Mesendoderm (in vitro differentiated cells): ENCODE measurements at regions not wholly inside any gene's neighbourhood (a gene's known extent, or its start where the extent isn't known, plus 50 kb on each side); places are given as distances from the start of the nearest gene placed in this dataset.

Experiments used
- DNase-seq: peaks from one replicate; pipeline ENCODE4 v3.0.0; 2013
- H2AK5ac ChIP-seq: 2 replicates; pipeline ENCODE4 v1.6.1; 2013; ENCODE audit warnings: low read length, inconsistent platforms
- H2BK120ac ChIP-seq: 2 replicates; pipeline ENCODE4 v1.6.1; 2013; ENCODE audit warnings: low read depth, mild to moderate bottlenecking, low read length, moderate library complexity, mixed read lengths
- H2BK15ac ChIP-seq: replicated peaks from 2 replicates; pipeline ENCODE4 v1.6.1; 2013; ENCODE audit warnings: low read depth, mild to moderate bottlenecking, moderate library complexity
- H2BK5ac ChIP-seq: 2 replicates; pipeline ENCODE4 v1.6.1; 2013; ENCODE audit warnings: low read length, inconsistent platforms
- H3K18ac ChIP-seq: 2 replicates; pipeline ENCODE4 v1.6.1; 2013; ENCODE audit warnings: mild to moderate bottlenecking, low read length, mixed read lengths
- H3K23ac ChIP-seq: one replicate; pipeline ENCODE4 v1.6.1; 2013; ENCODE audit warnings: low read length
- H3K27ac ChIP-seq: 2 replicates; pipeline ENCODE4 v1.5.1; 2013; ENCODE audit warnings: low read depth, mild to moderate bottlenecking, inconsistent platforms, low read length, moderate library complexity
- H3K27me3 ChIP-seq: 2 replicates; pipeline ENCODE4 v1.6.1; 2013; ENCODE audit warnings: low read length, control low read depth, mild to moderate bottlenecking, inconsistent platforms; ENCODE audit not compliant: insufficient read depth, poor library complexity
- H3K36me3 ChIP-seq: 2 replicates; pipeline ENCODE4 v1.6.1; 2013; ENCODE audit warnings: low read length, inconsistent platforms; ENCODE audit not compliant: control insufficient read depth, insufficient read depth
- H3K4ac ChIP-seq: one replicate; pipeline ENCODE4 v1.6.1; 2013; ENCODE audit warnings: low read depth, mild to moderate bottlenecking, low read length, moderate library complexity
- H3K4me1 ChIP-seq: 2 replicates; pipeline ENCODE4 v1.6.1; 2013; ENCODE audit warnings: low read depth, low read length, inconsistent platforms; ENCODE audit not compliant: control insufficient read depth
- H3K4me2 ChIP-seq: 2 replicates; pipeline ENCODE4 v1.6.1; 2013; ENCODE audit warnings: low read length
- H3K4me3 ChIP-seq: 2 replicates; pipeline ENCODE4 v1.5.1; 2013; ENCODE audit warnings: mild to moderate bottlenecking, low read length
- H3K56ac ChIP-seq: one replicate; pipeline ENCODE4 v1.6.1; 2013; ENCODE audit warnings: low read length
- H3K79me1 ChIP-seq: 2 replicates; pipeline ENCODE4 v1.6.1; 2013; ENCODE audit warnings: low read length, inconsistent platforms
- H3K79me2 ChIP-seq: 2 replicates; pipeline ENCODE4 v1.6.1; 2013; ENCODE audit warnings: mild to moderate bottlenecking, low read length; ENCODE audit not compliant: control insufficient read depth, insufficient read depth
- H3K9ac ChIP-seq: 2 replicates; pipeline ENCODE4 v1.6.1; 2013; ENCODE audit warnings: low read length, inconsistent platforms
- H4K5ac ChIP-seq: one replicate; pipeline ENCODE4 v1.6.1; 2013; ENCODE audit warnings: low read length
- H4K8ac ChIP-seq: one replicate; pipeline ENCODE4 v1.6.1; 2013; ENCODE audit warnings: low read depth, mild to moderate bottlenecking, control low read depth, low read length, moderate library complexity
- WGBS: extraction: QIAGEN DNeasy Blood & Tissue Kit; methylation state at CpG from one replicate; pipeline ENCODE4 v1.1.7; 2013; ENCODE audit warnings: low lambda C conversion rate, missing lambda C conversion rate; ENCODE audit not compliant: insufficient coverage; ENCODE audit errors: extremely low coverage; 5-methylcytosine and 5-hydroxymethylcytosine counted together

DNA sequence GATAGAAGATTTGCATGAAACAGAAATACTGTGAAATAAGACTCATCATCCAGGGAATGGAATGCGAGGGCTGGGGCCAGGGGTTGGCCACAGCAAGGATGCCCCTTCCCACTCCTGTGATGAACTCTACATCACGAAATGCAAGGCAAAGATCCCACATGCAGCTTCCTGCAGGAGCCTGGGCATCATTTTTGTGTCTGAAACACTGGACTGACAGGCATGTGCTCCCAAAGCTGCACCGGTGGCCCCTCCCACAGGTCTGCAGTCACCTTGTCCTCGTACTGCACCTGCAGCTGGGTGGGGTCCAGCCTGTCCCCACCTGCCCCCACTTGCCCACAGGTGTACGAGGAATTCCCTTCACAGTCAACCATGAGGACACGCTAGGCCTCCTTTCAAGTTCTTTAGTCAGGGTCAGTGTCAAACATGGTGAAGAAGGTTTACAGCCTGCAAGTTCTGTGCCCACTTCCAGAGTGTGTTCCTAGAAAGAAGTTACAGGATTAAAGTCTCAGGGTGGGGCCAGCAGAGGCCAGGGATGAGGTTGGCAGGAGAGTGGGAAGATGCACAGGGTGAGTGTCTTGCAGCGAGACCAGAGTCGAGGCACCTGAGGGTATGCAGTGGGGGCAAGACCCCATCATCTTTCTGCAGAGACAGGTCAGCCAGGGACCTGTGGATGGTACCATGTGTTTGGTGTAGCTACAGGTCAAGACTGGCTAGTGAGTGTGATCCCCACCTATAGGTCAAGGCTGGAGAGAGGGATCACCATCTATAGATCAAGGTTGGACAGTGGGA lies 155.0 kb upstream of the IRX2 start:
- no peaks in the 10 kb centered on the region for H3K27me3 ChIP-seq
- H3K27ac ChIP-seq = no peak overlapping the region
- H3K56ac ChIP-seq = no peak overlapping the region
- H2BK5ac ChIP-seq = no peak overlapping the region
- no peak overlapping the region for H3K9ac ChIP-seq
- no CpG with 5 or more reads among the region's 8 CpGs for WGBS
- H3K4me3 ChIP-seq = no peak overlapping the region
- H3K79me2 ChIP-seq = no peaks in the 10 kb centered on the region
- no peak overlapping the region for H3K4ac ChIP-seq
- H4K8ac ChIP-seq = no peak overlapping the region
- H2BK120ac ChIP-seq = no peak overlapping the region
- no peak overlapping the region for H3K4me2 ChIP-seq
- H3K18ac ChIP-seq = no peak overlapping the region
- no peaks in the 10 kb centered on the region for H3K4me1 ChIP-seq
- DNase-seq = no peak
- no peaks in the 10 kb centered on the region for H3K36me3 ChIP-seq
- no peaks in the 10 kb centered on the region for H3K79me1 ChIP-seq
- H2AK5ac ChIP-seq = no peak overlapping the region
- no peak overlapping the region for H3K23ac ChIP-seq
- no peak overlapping the region for H2BK15ac ChIP-seq
- no peak overlapping the region for H4K5ac ChIP-seq

GRCh38 chr5:2905741-2906140 lies 154.3 kb upstream of the IRX2 start:
- Histone ChIP-seq H3K4me3 (no peak overlapping the region), H3K56ac (no peak overlapping the region), H3K9ac (no peak overlapping the region), H3K4me1 (no peaks in the 10 kb centered on the region), H3K36me3 (no peaks in the 10 kb centered on the region), H3K4ac (no peak overlapping the region), H3K79me1 (no peaks in the 10 kb centered on the region), H3K4me2 (no peak overlapping the region), H2BK15ac (no peak overlapping the region), H2BK120ac (no peak overlapping the region), H3K27ac (no peak overlapping the region), H3K79me2 (no peaks in the 10 kb centered on the region), H3K18ac (no peak overlapping the region), H2AK5ac (no peak overlapping the region), H4K5ac (no peak overlapping the region), H3K23ac (no peak overlapping the region), H4K8ac (no peak overlapping the region), H3K27me3 (no peaks in the 10 kb centered on the region), H2BK5ac (no peak overlapping the region)
- no CpG with 5 or more reads among the region's 9 CpGs for WGBS
- no peak for DNase-seq

- no peak overlapping the region for H2BK5ac ChIP-seq
- no peak overlapping the region for H2BK120ac ChIP-seq
- no CpG with 5 or more reads among the region's 9 CpGs for WGBS
- H3K23ac ChIP-seq = no peak overlapping the region
- H3K4ac ChIP-seq = no peak overlapping the region
- no peak overlapping the region for H3K4me3 ChIP-seq
- H3K27ac ChIP-seq = no peak overlapping the region
- H2BK15ac ChIP-seq = no peak overlapping the region
- no peak for DNase-seq
- H4K5ac ChIP-seq = no peak overlapping the region
- no peak overlapping the region for H2AK5ac ChIP-seq
- no peaks in the 10 kb centered on the region for H3K4me1 ChIP-seq
- no peaks in the 10 kb centered on the region for H3K79me1 ChIP-seq
- H3K36me3 ChIP-seq = no peaks in the 10 kb centered on the region
- no peaks in the 10 kb centered on the region for H3K79me2 ChIP-seq
- H3K4me2 ChIP-seq = no peak overlapping the region
- H4K8ac ChIP-seq = no peak overlapping the region
- no peak overlapping the region for H3K18ac ChIP-seq
- H3K9ac ChIP-seq = no peak overlapping the region
- H3K56ac ChIP-seq = no peak overlapping the region
- H3K27me3 ChIP-seq = no peaks in the 10 kb centered on the region
These were observed 153.5 kb upstream of the IRX2 start for GRCh38 chr5:2904956-2905355.

DNA sequence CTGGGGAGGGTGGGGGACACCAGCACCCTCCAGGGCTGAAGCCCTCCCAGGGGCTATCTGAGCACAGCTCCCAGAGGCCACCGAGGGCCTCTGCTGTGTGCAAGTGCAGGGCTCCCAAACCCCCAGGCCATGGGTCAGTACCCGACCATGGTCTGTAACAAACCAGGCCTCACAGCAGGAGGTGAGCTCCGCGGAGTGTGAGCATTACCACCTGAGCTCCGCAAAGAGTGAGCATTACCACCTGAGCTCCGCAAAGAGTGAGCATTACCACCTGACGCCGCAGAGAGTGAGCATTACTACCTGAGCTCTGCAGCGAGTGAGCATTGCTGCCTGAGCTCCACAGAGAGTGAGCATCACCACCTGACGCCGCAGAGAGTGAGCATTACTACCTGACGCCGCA lies 152.9 kb upstream of the IRX2 start:
- Histone ChIP-seq H2BK5ac (no peak overlapping the region), H2AK5ac (no peak overlapping the region), H3K56ac (no peak overlapping the region), H3K4me3 (no peak overlapping the region), H3K79me1 (no peaks in the 10 kb centered on the region), H3K27me3 (no peaks in the 10 kb centered on the region), H3K4me2 (no peak overlapping the region), H4K5ac (no peak overlapping the region), H3K4ac (no peak overlapping the region), H3K36me3 (no peaks in the 10 kb centered on the region), H3K79me2 (no peaks in the 10 kb centered on the region), H2BK15ac (no peak overlapping the region), H3K18ac (no peak overlapping the region), H3K27ac (no peak overlapping the region), H3K4me1 (no peaks in the 10 kb centered on the region), H3K9ac (no peak overlapping the region), H4K8ac (no peak overlapping the region), H2BK120ac (no peak overlapping the region), H3K23ac (no peak overlapping the region)
- no CpG with 5 or more reads among the region's 13 CpGs for WGBS
- no peak for DNase-seq

DNA sequence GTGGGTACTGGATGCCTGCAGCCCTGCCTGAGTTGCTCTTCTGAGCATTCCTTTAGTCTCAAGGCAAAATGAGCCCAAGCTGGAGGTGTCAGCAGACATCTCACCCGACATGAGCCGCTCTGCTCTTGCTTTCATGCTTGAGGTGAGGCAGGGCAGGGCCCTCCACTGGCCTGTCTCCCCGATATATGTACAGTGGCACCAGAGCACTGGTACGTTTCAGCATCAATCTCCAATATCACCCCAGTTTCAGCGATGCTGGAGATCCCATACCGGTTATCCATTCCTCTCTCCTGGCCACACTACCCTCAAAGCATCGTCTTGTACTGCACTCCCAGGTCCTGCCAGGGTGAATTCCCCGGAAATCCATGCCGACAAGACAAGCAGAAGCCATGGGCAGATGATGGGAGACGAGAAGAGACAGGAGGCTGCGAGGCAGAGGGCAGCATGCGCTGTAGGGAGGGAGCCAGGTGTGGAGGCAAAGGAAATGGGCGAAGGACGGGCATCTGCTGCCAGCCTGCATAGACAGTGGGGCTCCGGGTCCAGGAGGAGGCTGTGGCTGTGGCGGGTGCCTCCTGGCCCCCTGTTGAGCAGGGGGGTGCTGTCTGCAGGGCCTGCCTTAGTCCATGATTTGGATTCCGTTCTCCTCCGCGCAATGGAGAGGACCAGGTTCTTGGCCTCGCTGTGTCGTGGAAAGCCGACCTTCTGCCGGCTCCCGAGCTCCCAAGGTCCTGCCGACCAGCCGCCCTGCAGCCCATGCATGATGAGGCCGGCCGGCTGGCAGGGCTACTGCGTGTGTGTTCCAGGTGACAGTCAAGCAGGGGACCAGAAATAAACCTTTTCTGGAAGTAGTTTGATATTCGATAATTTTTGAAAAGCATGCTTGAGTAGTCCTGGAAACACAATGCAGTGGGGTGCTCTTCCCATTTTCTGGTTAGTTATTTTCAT lies 152.2 kb upstream of the IRX2 start:
- H3K27me3 ChIP-seq = no peaks in the 10 kb centered on the region

More for the DNA sequence above, 152.2 kb upstream of the IRX2 start:
- H3K4me2 ChIP-seq = no peak overlapping the region
- no peaks in the 10 kb centered on the region for H3K36me3 ChIP-seq
- H2BK120ac ChIP-seq = no peak overlapping the region
- no peak overlapping the region for H3K18ac ChIP-seq
- H3K23ac ChIP-seq = no peak overlapping the region
- no peak for DNase-seq
- no peak overlapping the region for H3K9ac ChIP-seq
- H3K4me3 ChIP-seq = no peak overlapping the region
- no peak overlapping the region for H2BK5ac ChIP-seq
- H3K4ac ChIP-seq = no peak overlapping the region
- no peak overlapping the region for H4K5ac ChIP-seq
- no peaks in the 10 kb centered on the region for H3K79me2 ChIP-seq
- no peak overlapping the region for H3K27ac ChIP-seq
- H2BK15ac ChIP-seq = no peak overlapping the region
- no peaks in the 10 kb centered on the region for H3K79me1 ChIP-seq
- no peak overlapping the region for H4K8ac ChIP-seq
- H3K4me1 ChIP-seq = no peaks in the 10 kb centered on the region
- H3K56ac ChIP-seq = no peak overlapping the region
- H2AK5ac ChIP-seq = no peak overlapping the region
- WGBS = no CpG with 5 or more reads among the region's 30 CpGs
